Caco-2 (cell line): ENCODE measurements at regions not wholly inside any gene's neighbourhood (a gene's known extent, or its start where the extent isn't known, plus 50 kb on each side); places are given as distances from the start of the nearest gene placed in this dataset.

Experiments
- BruUV-seq: library from RNA; stranded (reverse); fragments of 400-500 nt; replicated peaks from 2 replicates; lab custom pipeline; 2021; lab: Mats Ljungman, UMichigan
- CTCF ChIA-PET: fragments of 300-600 bp; sonication (Branson Sonifier 250); formaldehyde crosslinking; loops from one replicate; lab custom pipeline; 2022; ENCODE audit warnings: antibody characterized with exemption; lab: Charles Lee
- POLR2A ChIA-PET: fragments of 300-600 bp; sonication (Branson Sonifier 250); formaldehyde crosslinking; loops from one replicate; lab custom pipeline; 2022; ENCODE audit warnings: antibody characterized with exemption; lab: Charles Lee
- DNase-seq, 2 experiments: peaks; one replicate each; pipeline versions ENCODE4 v3.0.0 to v3.0.0-alpha.2; 2020 to 2022
- H3K27me3 ChIP-seq: replicated peaks from 2 replicates; pipeline ENCODE4 v1.6.0; 2011; ENCODE audit warnings: low read length; ENCODE audit not compliant: control insufficient read depth, insufficient read depth
- H3K36me3 ChIP-seq: 2 replicates; pipeline ENCODE4 v1.5.1; 2011; ENCODE audit warnings: low read length; ENCODE audit not compliant: control insufficient read depth, insufficient read depth
- H3K4me1 ChIP-seq: fragments of 250-450 bp; sonication (Bioruptor Pico); 2 replicates; pipeline ENCODE4 v1.5.1; 2020; ENCODE audit warnings: mild to moderate bottlenecking
- H3K4me3 ChIP-seq: 2 replicates; pipeline ENCODE4 v1.5.1; 2011; ENCODE audit warnings: low read depth, mild to moderate bottlenecking, control low read depth, low read length
- H3K9me3 ChIP-seq: fragments of 250-450 bp; sonication (Bioruptor Pico); 2 replicates; pipeline ENCODE4 v1.5.1; 2020; ENCODE audit warnings: mild to moderate bottlenecking, moderate library complexity
- H3K27ac Mint-ChIP-seq: one replicate; pipeline ENCODE4 v1.8.0; 2022; ENCODE audit warnings: mixed read lengths; ENCODE audit not compliant: unreplicated experiment
- H3K27me3 Mint-ChIP-seq: one replicate; pipeline ENCODE4 v1.8.0; 2022; ENCODE audit warnings: mixed read lengths; ENCODE audit not compliant: insufficient read depth, unreplicated experiment
- H3K36me3 Mint-ChIP-seq: one replicate; pipeline ENCODE4 v1.8.0; 2022; ENCODE audit warnings: mild to moderate bottlenecking, mixed read lengths; ENCODE audit not compliant: insufficient read depth, unreplicated experiment
- H3K4me1 Mint-ChIP-seq: one replicate; pipeline ENCODE4 v1.8.0; 2022; ENCODE audit warnings: low read depth, mixed read lengths; ENCODE audit not compliant: unreplicated experiment
- H3K4me3 Mint-ChIP-seq: one replicate; pipeline ENCODE4 v1.8.0; 2022; ENCODE audit warnings: mild to moderate bottlenecking, moderate library complexity, mixed read lengths; ENCODE audit not compliant: unreplicated experiment
- H3K9me3 Mint-ChIP-seq: one replicate; pipeline ENCODE4 v1.8.0; 2022; ENCODE audit warnings: mixed read lengths; ENCODE audit not compliant: unreplicated experiment
- CTCF ChIP-seq, 2 experiments: fragments of 200-600 bp in 1 of 2; IDR thresholded peaks; 1 replicate in 1 of 2; 2 replicates in 1 of 2; pipeline versions ENCODE4 v1.5.1 to v1.8.0; 2011 to 2022; ENCODE audit warnings: antibody characterized with exemption in 1 of 2, control low read depth in 1 of 2, inconsistent platforms in 1 of 2, low read depth in 1 of 2, low read length in 1 of 2, mild to moderate bottlenecking in 1 of 2, moderate library complexity in 1 of 2; ENCODE audit not compliant: insufficient read depth in 1 of 2, severe bottlenecking in 1 of 2, unreplicated experiment in 1 of 2
- intact Hi-C: fragments of 100-400 bp; cut with micrococcal nuclease; formaldehyde crosslinking; loops from one replicate; pipeline ENCODE4 v1.10.0; 2022; ENCODE audit not compliant: unreplicated experiment

GRCh38 chr9:78525986-78526560 lies 229.1 kb downstream of the PSAT1 start:
- DNase-seq: no peak
- BruUV-seq: no TSS peak
- Mint-ChIP-seq H3K9me3 (peaks cover 7% of the 10 kb centered on the region), H3K27me3 (no peaks in the 10 kb centered on the region), H3K4me1 (no peaks in the 10 kb centered on the region), H3K36me3 (no peaks in the 10 kb centered on the region), H3K4me3 (no peak overlapping the region), H3K27ac (no peak overlapping the region)
- H3K9me3 ChIP-seq: no peaks in the 10 kb centered on the region
- no peaks in the 10 kb centered on the region for H3K4me1 ChIP-seq
- no peaks in the 10 kb centered on the region for H3K36me3 ChIP-seq
- intact Hi-C loops: no loop called here
- TF ChIP-seq CTCF (IDR thresholded peaks at IDR 0.05; ENCODE audit: insufficient read depth in 1 of 2, low read depth in 1 of 2, low read length in 1 of 2, severe bottlenecking in 1 of 2, unreplicated experiment in 1 of 2): no peak
- H3K4me3 ChIP-seq: no peak overlapping the region
- CTCF ChIA-PET: no interaction called here
- POLR2A ChIA-PET: no interaction called here
- no peaks in the 10 kb centered on the region for H3K27me3 ChIP-seq

- Mint-ChIP-seq H3K4me3 (no peak overlapping the region), H3K9me3 (no peaks in the 10 kb centered on the region), H3K27ac (no peak overlapping the region), H3K4me1 (no peaks in the 10 kb centered on the region), H3K27me3 (peaks cover 1% of the 10 kb centered on the region), H3K36me3 (no peaks in the 10 kb centered on the region)
- Histone ChIP-seq H3K36me3 (no peaks in the 10 kb centered on the region), H3K4me3 (no peak overlapping the region), H3K9me3 (no peaks in the 10 kb centered on the region), H3K27me3 (no peaks in the 10 kb centered on the region), H3K4me1 (no peaks in the 10 kb centered on the region)
- no TSS peak for BruUV-seq
- DNase-seq: no peak
- intact Hi-C loops: no loop called here
- ChIA-PET CTCF (no interaction called here), POLR2A (no interaction called here)
- TF ChIP-seq CTCF (IDR thresholded peaks at IDR 0.05; ENCODE audit: insufficient read depth in 1 of 2, low read depth in 1 of 2, low read length in 1 of 2, severe bottlenecking in 1 of 2, unreplicated experiment in 1 of 2): no peak
Measured at GRCh38 chr9:78533500-78533899, 236.6 kb downstream of the PSAT1 start.

GRCh38 chr9:78539188-78539587 lies 242.3 kb downstream of the PSAT1 start:
- Mint-ChIP-seq H3K27ac (no peak overlapping the region), H3K9me3 (no peaks in the 10 kb centered on the region), H3K27me3 (peaks cover 2% of the 10 kb centered on the region), H3K4me1 (no peaks in the 10 kb centered on the region), H3K36me3 (no peaks in the 10 kb centered on the region), H3K4me3 (no peak overlapping the region)
- no peaks in the 10 kb centered on the region for H3K9me3 ChIP-seq
- no peak for DNase-seq
- H3K4me1 ChIP-seq: no peaks in the 10 kb centered on the region
- H3K4me3 ChIP-seq: no peak overlapping the region
- no peaks in the 10 kb centered on the region for H3K36me3 ChIP-seq
- no peak for TF ChIP-seq CTCF (IDR thresholded peaks at IDR 0.05; ENCODE audit: insufficient read depth in 1 of 2, low read depth in 1 of 2, low read length in 1 of 2, severe bottlenecking in 1 of 2, unreplicated experiment in 1 of 2)
- intact Hi-C loops: no loop called here
- BruUV-seq: no TSS peak
- no peaks in the 10 kb centered on the region for H3K27me3 ChIP-seq
- CTCF ChIA-PET: no interaction called here
- POLR2A ChIA-PET: no interaction called here
